ENCODE measurements at regions not wholly inside any gene's neighbourhood (a gene's known extent, or its start where the extent isn't known, plus 50 kb on each side); places are given as distances from the start of the nearest gene placed in this dataset.

DNA sequence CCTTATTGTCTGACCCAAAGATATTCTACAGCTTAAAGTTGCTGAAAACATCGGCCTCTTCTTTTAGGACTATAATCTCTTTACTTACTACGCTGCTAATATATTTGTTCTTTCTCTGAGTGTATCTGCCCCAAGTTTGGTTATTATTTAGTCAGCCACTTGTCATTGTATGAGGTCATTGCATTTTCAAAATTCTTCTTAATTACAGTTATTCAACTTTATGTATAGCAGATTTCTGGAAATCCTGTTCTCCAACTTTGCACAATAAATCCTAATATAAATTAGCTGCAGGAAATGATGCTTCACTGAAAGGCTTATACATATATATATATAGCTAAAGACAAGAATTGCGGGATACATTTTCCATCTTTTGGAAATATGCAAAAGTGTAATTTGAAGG lies 88.5 kb upstream of the HIVEP1 start:
- no peak for DNase-seq

GRCh38 chr6:11922901-11923300 lies 89.2 kb upstream of the HIVEP1 start:
- no peak for DNase-seq

DNA sequence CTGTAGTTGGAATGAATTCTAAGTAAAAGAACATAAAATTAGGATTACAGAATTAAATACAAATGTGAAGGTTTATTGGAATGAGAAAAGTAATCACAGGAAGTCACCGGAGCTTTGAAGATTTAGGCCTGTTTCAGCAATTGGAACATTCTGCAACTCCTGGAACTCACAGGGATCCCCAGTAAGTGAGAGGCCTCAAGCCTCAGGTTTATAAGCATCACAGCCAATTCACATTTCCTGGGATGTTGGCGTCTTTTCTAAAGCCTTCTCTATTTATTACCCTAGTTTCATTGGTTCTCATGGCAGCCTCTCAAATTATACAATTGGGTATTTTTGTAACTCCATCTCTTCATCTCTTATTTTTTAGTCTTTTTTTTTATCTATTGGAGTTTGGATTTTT lies 90.4 kb upstream of the HIVEP1 start:
- no peak for DNase-seq

- no peak for DNase-seq
These were observed 91.1 kb upstream of the HIVEP1 start for GRCh38 chr6:11921017-11921438.

DNA sequence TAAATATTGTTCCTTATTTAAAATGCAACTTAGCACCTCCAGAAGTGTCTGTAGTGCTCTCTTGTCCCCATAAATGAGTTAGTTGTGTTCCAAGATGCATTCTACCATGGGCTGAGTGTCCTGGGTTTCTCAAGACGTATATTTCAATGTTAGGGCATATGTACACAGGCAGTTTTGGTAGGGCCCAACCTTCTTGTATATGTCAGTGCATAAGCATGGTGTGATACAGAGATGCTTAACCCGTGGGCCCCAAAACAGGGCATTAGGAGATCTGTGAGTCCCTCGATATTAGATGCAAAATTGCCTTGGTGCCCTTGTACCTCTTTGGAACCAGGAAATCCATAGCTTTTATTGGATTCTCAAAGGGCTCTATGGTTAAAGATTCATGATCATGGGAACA lies 91.5 kb upstream of the HIVEP1 start:
- DNase-seq: no peak

DNA sequence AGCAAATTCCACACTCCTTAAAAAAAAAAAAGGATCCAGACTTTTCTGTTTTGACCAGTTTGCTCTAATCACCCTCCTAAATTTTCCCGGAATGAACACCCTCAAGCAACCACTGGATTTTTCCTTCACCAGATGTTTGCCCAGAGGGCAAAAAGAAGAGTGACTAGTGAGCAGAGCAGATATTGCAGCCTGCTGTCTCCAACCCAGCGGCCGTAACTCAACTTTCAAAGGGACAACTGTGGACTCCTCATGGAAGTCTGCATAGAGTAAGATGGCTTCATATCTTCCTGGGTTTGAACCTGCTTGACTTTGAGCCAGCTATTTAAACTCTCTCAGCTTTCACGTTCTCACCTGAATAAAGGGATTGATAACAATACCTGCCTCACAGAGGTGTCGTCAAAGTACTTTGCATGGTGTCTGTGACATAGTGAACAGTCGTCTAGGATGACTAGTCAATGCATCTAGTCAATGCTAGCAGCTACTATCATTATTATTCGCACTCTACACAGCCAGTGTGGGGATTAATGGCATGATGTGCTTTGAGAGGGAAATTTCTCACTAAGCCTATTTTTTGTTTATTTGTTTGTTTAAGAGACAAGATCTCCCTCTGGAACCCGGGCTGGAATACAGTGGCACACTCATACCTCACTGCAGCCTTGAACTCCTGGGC lies 92.2 kb upstream of the HIVEP1 start:
- no peak for DNase-seq

- DNase-seq: no peak
These were observed 93.1 kb upstream of the HIVEP1 start for GRCh38 chr6:11918739-11919605.

- DNase-seq: no peak
These were observed 94.0 kb upstream of the HIVEP1 start for GRCh38 chr6:11917951-11918738.

- DNase-seq: no peak
These were observed 99.7 kb upstream of the HIVEP1 start for GRCh38 chr6:11912420-11912819.

- no peak for DNase-seq
These were observed 100.6 kb upstream of the HIVEP1 start for GRCh38 chr6:11911538-11911937.

DNA sequence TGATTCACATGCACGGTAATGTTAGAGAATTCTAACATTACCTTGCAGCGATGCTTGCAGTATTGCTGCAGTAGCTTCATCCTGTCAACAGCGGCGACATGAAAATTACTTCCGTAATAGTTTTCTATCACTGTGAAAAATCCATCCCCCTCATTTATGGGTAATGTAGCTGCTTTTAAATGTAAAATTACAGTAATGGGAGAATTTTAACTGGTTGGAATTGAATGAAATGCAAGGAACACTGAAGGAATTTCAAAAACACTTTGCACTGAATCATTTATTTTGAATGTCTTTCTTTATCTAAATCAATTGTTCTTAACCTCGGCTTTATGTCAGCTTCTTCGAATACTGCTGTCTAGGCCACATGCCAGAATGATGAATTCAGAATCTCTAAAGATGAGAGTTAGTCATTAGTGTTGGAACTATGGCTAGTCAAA lies 102.4 kb upstream of the HIVEP1 start:
- DNase-seq: no peak

DNA sequence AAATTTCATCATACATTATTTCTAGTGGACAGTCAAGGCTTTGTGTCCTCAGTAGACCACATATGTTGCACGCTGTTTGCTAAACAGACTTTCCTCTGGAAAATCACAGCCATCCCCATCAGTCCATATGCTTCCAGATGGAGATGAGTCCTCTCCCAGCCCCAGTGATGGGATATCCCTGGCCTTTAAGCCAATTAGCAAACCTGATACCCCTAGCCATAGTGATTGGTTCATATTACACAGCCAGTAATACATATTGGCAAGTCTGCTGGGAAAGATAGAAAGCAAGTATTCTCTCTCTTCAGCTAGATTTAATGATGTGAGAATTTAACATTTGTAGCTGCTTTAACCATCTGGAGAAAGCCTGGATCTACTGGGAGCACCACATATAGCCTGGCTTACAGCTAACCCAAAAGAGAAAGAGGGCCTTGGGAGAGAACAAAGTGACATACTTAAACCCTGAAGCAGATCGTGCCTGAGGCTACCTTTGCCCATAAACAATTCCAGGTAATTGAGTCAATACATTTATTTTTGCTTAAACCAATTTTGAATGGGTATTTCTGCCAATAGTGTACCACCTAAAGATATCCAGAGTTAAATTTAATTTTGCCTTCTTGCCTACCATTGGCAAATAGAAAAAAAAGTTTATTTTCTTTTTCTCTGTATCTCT lies 103.5 kb upstream of the HIVEP1 start:
- no peak for DNase-seq

DNA sequence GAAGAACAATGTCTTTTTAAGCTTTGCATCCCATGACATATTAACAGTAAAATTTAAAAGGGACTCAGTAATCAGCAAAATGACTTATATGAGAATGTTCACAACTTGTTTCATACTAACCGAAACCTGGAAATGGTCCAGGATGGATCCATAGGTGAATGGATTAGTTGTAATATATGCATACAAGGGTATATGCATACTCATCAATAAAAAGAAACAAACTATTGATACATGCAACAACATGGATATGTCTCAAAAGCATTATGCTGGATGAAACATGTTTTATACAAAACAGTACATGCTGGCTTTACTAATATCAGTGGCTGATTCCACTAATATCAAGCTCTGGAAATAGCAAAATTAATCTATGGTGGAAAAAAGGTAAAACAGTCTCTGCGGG lies 108.5 kb upstream of the HIVEP1 start:
- DNase-seq: no peak

- no peak for DNase-seq
These were observed 109.6 kb upstream of the HIVEP1 start for GRCh38 chr6:11902527-11902926.

- DNase-seq: peak; percentile 11
These were observed 111.2 kb upstream of the HIVEP1 start for GRCh38 chr6:11900662-11901598.

GRCh38 chr6:11899645-11900044 lies 112.5 kb upstream of the HIVEP1 start:
- no peak for DNase-seq

DNA sequence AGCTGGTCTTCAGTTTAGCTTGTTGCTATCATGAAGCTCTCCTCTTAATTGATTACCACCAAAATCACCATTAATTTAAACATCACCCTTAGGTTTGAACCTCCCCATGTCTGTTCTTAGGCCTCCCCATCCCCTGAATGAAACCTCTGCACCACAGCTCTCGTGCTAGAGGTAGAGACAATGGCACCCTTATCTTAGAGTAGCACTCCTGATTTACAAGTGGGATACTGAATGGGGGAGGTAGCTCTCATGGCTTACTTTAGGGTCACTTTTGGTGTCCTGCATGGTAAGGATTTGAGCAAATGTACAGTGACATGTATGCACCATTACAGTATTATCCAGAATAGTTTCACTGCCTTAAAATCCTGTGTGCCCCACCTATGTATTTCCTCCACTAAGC lies 115.6 kb upstream of the ADTRP start:
- no peak for DNase-seq

DNA sequence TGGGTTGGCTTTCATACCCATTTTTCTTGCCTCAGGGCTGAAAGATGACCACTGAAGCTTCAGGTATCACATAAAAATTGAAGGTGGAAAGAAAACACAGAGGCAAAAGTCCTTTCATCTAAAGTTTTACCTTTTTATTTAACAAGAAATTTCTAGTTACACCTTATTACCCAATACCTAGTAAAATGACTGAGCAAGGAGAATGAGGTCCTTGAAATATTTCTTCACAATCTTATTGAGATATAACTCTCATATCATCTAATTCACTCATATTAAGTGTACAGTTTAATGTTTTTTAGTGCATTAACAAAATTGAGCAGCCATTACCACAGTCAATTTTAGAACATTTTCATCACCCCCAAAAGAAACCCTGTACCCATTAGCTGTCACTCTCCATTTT lies 112.9 kb upstream of the ADTRP start:
- DNase-seq: no peak

GRCh38 chr6:11890849-11891248 lies 112.2 kb upstream of the ADTRP start:
- no peak for DNase-seq

- DNase-seq: no peak
These were observed 111.6 kb upstream of the ADTRP start for GRCh38 chr6:11890209-11890608.

DNA sequence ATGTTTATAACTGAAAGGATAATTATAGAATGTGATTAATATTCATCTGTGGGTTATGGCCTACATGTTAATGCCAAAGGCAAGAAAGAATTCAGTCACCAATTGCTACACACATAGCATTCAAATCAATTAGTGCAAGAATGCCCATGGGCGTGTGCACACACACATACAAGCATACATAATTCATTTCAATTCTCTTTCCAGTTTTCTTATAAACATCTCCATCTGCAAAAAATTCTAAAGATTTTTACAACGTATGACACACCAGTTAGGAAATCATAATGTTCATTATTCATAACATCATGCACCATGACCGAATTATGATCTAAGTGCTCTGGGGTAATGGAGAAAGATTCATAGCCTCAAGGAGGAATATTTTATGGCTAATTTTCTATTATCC lies 111.0 kb upstream of the ADTRP start:
- DNase-seq: no peak

- no peak for DNase-seq
These were observed 110.1 kb upstream of the ADTRP start for GRCh38 chr6:11888727-11889126.
